Ovary (tissue), 7 donors: ENCODE measurements at regions not wholly inside any gene's neighbourhood (a gene's known extent, or its start where the extent isn't known, plus 50 kb on each side); places are given as distances from the start of the nearest gene placed in this dataset.

Source experiments
- DNase-seq, 5 donors: peaks; one replicate each; pipeline ENCODE4 v3.0.0-alpha.2; 2019 to 2020
- H3K27ac ChIP-seq, 2 donors: fragments of 200-600 bp; one replicate each; pipeline versions ENCODE4 v1.5.1 to v1.8.0; 2019 to 2022
- H3K27me3 ChIP-seq: fragments of 200-600 bp; one replicate; pipeline ENCODE4 v1.8.0; 2022
- H3K36me3 ChIP-seq: fragments of 200-600 bp; sonication (generic); one replicate; pipeline ENCODE4 v1.5.1; 2019
- H3K4me1 ChIP-seq: one replicate; pipeline ENCODE4 v1.8.1; 2013; ENCODE audit warnings: mild to moderate bottlenecking, moderate library complexity; ENCODE audit not compliant: insufficient read depth
- H3K4me3 ChIP-seq: fragments of 200-600 bp; sonication (generic); one replicate; pipeline ENCODE4 v1.5.1; 2017
- H3K9me3 ChIP-seq, 2 donors: fragments of 200-600 bp in 1 of 2; sonication (generic) in 1 of 2; one replicate each; pipeline versions ENCODE4 v1.5.1 to v1.8.1; 2013 to 2019; ENCODE audit warnings: mild to moderate bottlenecking in 1 of 2, moderate library complexity in 1 of 2
- CTCF ChIP-seq, 3 donors: fragments of 450-650 bp in 2 of 3; fragments of 200-600 bp in 1 of 3; IDR thresholded peaks; one replicate each; pipeline versions ENCODE4 v1.5.1 to v1.8.0; 2016 to 2022; ENCODE audit warnings: antibody characterized with exemption in 3 of 3, mild to moderate bottlenecking in 1 of 3
- EP300 ChIP-seq: sonication (generic); formaldehyde crosslinking; IDR thresholded peaks from one replicate; pipeline ENCODE4 v1.6.1; 2017; ENCODE audit warnings: antibody characterized with exemption
- POLR2A ChIP-seq: fragments of 450-650 bp; IDR thresholded peaks from one replicate; pipeline ENCODE4 v1.6.1; 2017; ENCODE audit warnings: antibody characterized with exemption, mild to moderate bottlenecking, moderate library complexity
- WGBS, 3 donors: extraction: QIAGEN DNeasy Blood & Tissue Kit in 1 of 3; methylation state at CpG; one replicate each; pipeline versions ENCODE4 v1.1.5 to v1.1.7; 2013 to 2017; 5-methylcytosine and 5-hydroxymethylcytosine counted together
- intact Hi-C, 4 donors: fragments of 100-400 bp; cut with DNase I; formaldehyde crosslinking; loops; one replicate each; pipeline versions ENCODE4 v1.11.0 to v1.15.1; 2022 to 2023
- donor health status: DM: no; HTN: no; CAD: no; lungs with moderate emphysema.
- donor health status: DM: no; HTN: no; CAD: no.
- donor health status: Bipolar disorder and iron deficiency.
- donor health status: DM: no; HTN: no; CAD: no.
- donor health status: DM: yes; HTN: yes; CAD: no.

GRCh38 chr9:105064248-105065097, 136.5 kb upstream of the ABCA1 start:
- H3K9me3 ChIP-seq: no peaks in the 10 kb centered on the region
- H3K27me3 ChIP-seq: no peaks in the 10 kb centered on the region
- no peak overlapping the region for H3K4me3 ChIP-seq
- peaks cover 14% of the 10 kb centered on the region for H3K4me1 ChIP-seq
- intact Hi-C loops: loop anchor here in 2 of 4 donors (5.0 to 10.0 kb wide), 3 partner anchors 80 to 140 kb away; partner anchors contain the start of gene ABCA1 (in 2 of the 2)
- DNase-seq: peak; percentile 87 to 92 (median 89)
- WGBS, 3 donors: 12 to 18% (median 13%) methylated on average over 12 of the region's 12 CpGs
- H3K36me3 ChIP-seq: no peaks in the 10 kb centered on the region
- peak overlapping the region; percentile 61 to 78 for H3K27ac ChIP-seq
- TF ChIP-seq CTCF (IDR thresholded peaks at IDR 0.05) (no peak), EP300 (no peak), POLR2A (no peak)

- 88 to 89% (median 89%) methylated on average over 17 of the region's 17 CpGs for WGBS, 3 donors
- H3K4me3 ChIP-seq: no peak overlapping the region
- intact Hi-C loops: loop anchor here in 2 of 4 donors (5.0 to 10.0 kb wide), 3 partner anchors 79 to 141 kb away; partner anchors contain the start of gene ABCA1 (in 2 of the 2)
- H3K4me1 ChIP-seq: peaks cover 14% of the 10 kb centered on the region
- H3K36me3 ChIP-seq: no peaks in the 10 kb centered on the region
- DNase-seq: no peak
- TF ChIP-seq EP300 (no peak), CTCF (IDR thresholded peaks at IDR 0.05) (no peak), POLR2A (no peak)
- no peak overlapping the region for H3K27ac ChIP-seq
- H3K9me3 ChIP-seq: no peaks in the 10 kb centered on the region
- H3K27me3 ChIP-seq: no peaks in the 10 kb centered on the region
Measured at GRCh38 chr9:105065098-105066088, 137.4 kb upstream of the ABCA1 start.

- TF ChIP-seq EP300 (no peak), POLR2A (no peak), CTCF (IDR thresholded peaks at IDR 0.05) (no peak)
- no peaks in the 10 kb centered on the region for H3K27me3 ChIP-seq
- DNase-seq: no peak
- intact Hi-C loops: loop anchor here in 2 of 4 donors (5.0 to 10.0 kb wide), 3 partner anchors 78 to 142 kb away; partner anchors contain the start of gene ABCA1 (in 2 of the 2)
- no peaks in the 10 kb centered on the region for H3K9me3 ChIP-seq
- no peak overlapping the region for H3K27ac ChIP-seq
- H3K4me1 ChIP-seq: peaks cover 14% of the 10 kb centered on the region
- 66 to 71% (median 70%) methylated on average over 5 of the region's 5 CpGs for WGBS, 3 donors
- no peak overlapping the region for H3K4me3 ChIP-seq
- H3K36me3 ChIP-seq: no peaks in the 10 kb centered on the region
Measured at GRCh38 chr9:105066275-105066865, 138.4 kb upstream of the ABCA1 start.
